ENCODE measurements at regions not wholly inside any gene's neighbourhood (a gene's known extent, or its start where the extent isn't known, plus 50 kb on each side); places are given as distances from the start of the nearest gene placed in this dataset.

DNA sequence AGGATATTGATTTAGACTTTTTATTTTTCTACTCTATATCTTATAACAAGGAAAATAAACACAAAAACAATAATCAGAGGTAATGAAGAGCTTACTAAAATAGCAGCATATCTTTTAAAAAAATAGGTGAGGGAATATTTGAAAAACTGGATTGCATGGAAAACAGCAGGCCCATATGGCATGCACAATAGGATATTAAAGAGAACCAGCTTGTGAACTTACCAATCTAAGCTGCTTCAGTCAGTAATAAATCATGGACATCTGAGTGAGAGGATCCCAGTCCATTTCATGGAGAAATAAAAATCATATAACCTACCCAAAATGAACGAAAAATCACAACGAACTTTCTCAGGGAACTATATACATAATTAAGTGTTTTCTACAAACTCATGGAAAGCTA, 634.6 kb downstream of the ADCYAP1 start:
- H2AFZ ChIP-seq (ENCODE audit: low read depth, low read length): no peak overlapping the region
- H3K14ac ChIP-seq (ENCODE audit: low read length in 2 of 2): no peak overlapping the region
- DNase-seq: no peak
- H3K9me3 ChIP-seq (ENCODE audit: control insufficient read depth, low read length): no peaks in the 10 kb centered on the region
- no peaks in the 10 kb centered on the region for H3K27me3 ChIP-seq (ENCODE audit: control insufficient read depth in 1 of 2, insufficient read depth in 1 of 2, low read length in 2 of 2)
- no peak overlapping the region for H3K9ac ChIP-seq (ENCODE audit: low read length)
- no peak overlapping the region for H2BK5ac ChIP-seq (ENCODE audit: low read depth, low read length, poor library complexity, severe bottlenecking)
- H2BK120ac ChIP-seq (ENCODE audit: low read depth, low read length): no peak overlapping the region
- H3K79me1 ChIP-seq (replicated peaks; ENCODE audit: low read length, poor library complexity, severe bottlenecking): no peaks in the 10 kb centered on the region
- H3K4me3 ChIP-seq (ENCODE audit: insufficient read depth in 1 of 2, low read depth in 1 of 2, low read length in 2 of 2): no peak overlapping the region
- no peak overlapping the region for H4K8ac ChIP-seq (ENCODE audit: low read length)
- H2BK12ac ChIP-seq (ENCODE audit: low read length in 2 of 2): no peak overlapping the region
- no peak overlapping the region for H3K27ac ChIP-seq (ENCODE audit: low read length, poor library complexity, severe bottlenecking)
- H3K4me1 ChIP-seq (ENCODE audit: control insufficient read depth, insufficient read depth, low read depth, low read length): no peaks in the 10 kb centered on the region
- H4K91ac ChIP-seq (ENCODE audit: low read length): no peak overlapping the region
- H3K4me2 ChIP-seq (ENCODE audit: low read length, poor library complexity, severe bottlenecking): no peak overlapping the region
- H3K18ac ChIP-seq (ENCODE audit: low read depth in 1 of 2, low read length in 2 of 2): no peak overlapping the region
- no CpG with 5 or more reads among the region's 2 CpGs for WGBS
- no peak overlapping the region for H3K23ac ChIP-seq (ENCODE audit: low read length in 2 of 2)
- no peak overlapping the region for H2BK15ac ChIP-seq (ENCODE audit: low read depth, poor library complexity, severe bottlenecking)
- H3K36me3 ChIP-seq (ENCODE audit: control insufficient read depth in 1 of 2, insufficient read depth in 2 of 2, low read depth in 1 of 2, low read length in 2 of 2): no peaks in the 10 kb centered on the region
- no peak overlapping the region for H3K4ac ChIP-seq (ENCODE audit: low read depth in 1 of 2, low read length in 2 of 2)
- no peak overlapping the region for H2AK5ac ChIP-seq (ENCODE audit: low read length, severe bottlenecking)

DNA sequence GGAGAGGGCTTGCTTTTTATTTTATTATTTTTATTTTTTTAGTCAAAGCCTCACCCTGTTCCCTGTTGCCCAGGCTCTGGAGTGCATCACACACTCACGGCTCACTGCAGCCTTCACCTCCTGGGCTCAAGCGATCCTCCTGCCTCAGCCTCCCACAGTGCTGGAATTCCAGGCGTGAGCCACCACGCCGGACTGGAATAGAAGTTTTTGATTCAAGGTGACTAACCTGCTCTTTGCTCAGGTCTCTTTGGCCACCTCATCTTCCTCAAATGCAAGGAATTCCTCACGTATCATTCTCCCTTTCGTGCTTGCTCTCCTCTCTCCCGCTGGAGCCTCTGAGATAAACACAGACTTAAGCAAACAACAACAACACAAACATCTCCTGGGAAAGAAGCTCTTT, 636.8 kb downstream of the ADCYAP1 start:
- H2BK15ac ChIP-seq (ENCODE audit: low read depth, poor library complexity, severe bottlenecking): no peak overlapping the region
- H4K8ac ChIP-seq (ENCODE audit: low read length): no peak overlapping the region
- H3K79me1 ChIP-seq (replicated peaks; ENCODE audit: low read length, poor library complexity, severe bottlenecking): no peaks in the 10 kb centered on the region
- no peak overlapping the region for H3K9ac ChIP-seq (ENCODE audit: low read length)
- H3K23ac ChIP-seq (ENCODE audit: low read length in 2 of 2): no peak overlapping the region
- no peaks in the 10 kb centered on the region for H3K9me3 ChIP-seq (ENCODE audit: control insufficient read depth, low read length)
- no peak for DNase-seq
- H3K18ac ChIP-seq (ENCODE audit: low read depth in 1 of 2, low read length in 2 of 2): no peak overlapping the region
- no peaks in the 10 kb centered on the region for H3K36me3 ChIP-seq (ENCODE audit: control insufficient read depth in 1 of 2, insufficient read depth in 2 of 2, low read depth in 1 of 2, low read length in 2 of 2)
- H2AK5ac ChIP-seq (ENCODE audit: low read length, severe bottlenecking): no peak overlapping the region
- H3K4ac ChIP-seq (ENCODE audit: low read depth in 1 of 2, low read length in 2 of 2): no peak overlapping the region
- no peak overlapping the region for H4K91ac ChIP-seq (ENCODE audit: low read length)
- H3K4me1 ChIP-seq (ENCODE audit: control insufficient read depth, insufficient read depth, low read depth, low read length): no peaks in the 10 kb centered on the region
- no peak overlapping the region for H3K27ac ChIP-seq (ENCODE audit: low read length, poor library complexity, severe bottlenecking)
- no peaks in the 10 kb centered on the region for H3K27me3 ChIP-seq (ENCODE audit: control insufficient read depth in 1 of 2, insufficient read depth in 1 of 2, low read length in 2 of 2)
- no peak overlapping the region for H2AFZ ChIP-seq (ENCODE audit: low read depth, low read length)
- H2BK12ac ChIP-seq (ENCODE audit: low read length in 2 of 2): no peak overlapping the region
- WGBS: 87% methylated on average over 8 of the region's 8 CpGs
- no peak overlapping the region for H3K4me2 ChIP-seq (ENCODE audit: low read length, poor library complexity, severe bottlenecking)
- H3K14ac ChIP-seq (ENCODE audit: low read length in 2 of 2): no peak overlapping the region
- H2BK5ac ChIP-seq (ENCODE audit: low read depth, low read length, poor library complexity, severe bottlenecking): no peak overlapping the region
- H2BK120ac ChIP-seq (ENCODE audit: low read depth, low read length): no peak overlapping the region
- no peak overlapping the region for H3K4me3 ChIP-seq (ENCODE audit: insufficient read depth in 1 of 2, low read depth in 1 of 2, low read length in 2 of 2)

DNA sequence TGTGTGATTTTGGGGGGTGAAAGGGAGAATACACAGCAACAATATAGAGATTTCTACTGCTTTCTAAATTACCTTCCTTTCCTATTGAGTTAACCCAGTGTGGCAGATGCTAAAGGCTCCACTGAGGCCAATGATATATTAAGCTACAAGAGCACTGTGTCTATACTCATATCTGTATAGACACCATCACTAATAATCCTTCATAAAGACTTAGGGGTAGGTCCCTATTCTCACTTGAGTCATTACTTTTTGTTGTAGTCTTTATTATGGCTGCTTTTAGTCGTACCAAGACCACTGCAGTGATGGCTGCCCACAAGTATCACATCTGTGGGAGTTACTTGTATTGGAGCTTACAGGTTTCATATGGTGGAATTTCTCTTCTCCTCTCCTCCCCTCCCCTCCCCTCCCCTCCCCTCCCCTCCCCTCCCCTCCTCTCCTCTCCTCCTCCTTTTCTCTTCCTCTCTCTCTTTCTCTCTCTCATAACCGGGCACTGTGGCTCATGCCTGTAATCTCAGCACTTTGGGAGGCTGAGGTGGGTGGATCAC, 637.6 kb downstream of the ADCYAP1 start:
- Histone ChIP-seq H4K8ac (ENCODE audit: low read length) (no peak overlapping the region), H3K14ac (ENCODE audit: low read length in 2 of 2) (no peak overlapping the region), H3K9me3 (ENCODE audit: control insufficient read depth, low read length) (no peaks in the 10 kb centered on the region), H2BK15ac (ENCODE audit: low read depth, poor library complexity, severe bottlenecking) (no peak overlapping the region), H3K4me1 (ENCODE audit: control insufficient read depth, insufficient read depth, low read depth, low read length) (no peaks in the 10 kb centered on the region), H2AFZ (ENCODE audit: low read depth, low read length) (no peak overlapping the region), H3K4me3 (ENCODE audit: insufficient read depth in 1 of 2, low read depth in 1 of 2, low read length in 2 of 2) (no peak overlapping the region), H3K9ac (ENCODE audit: low read length) (no peak overlapping the region), H3K18ac (ENCODE audit: low read depth in 1 of 2, low read length in 2 of 2) (no peak overlapping the region), H4K91ac (ENCODE audit: low read length) (no peak overlapping the region), H2BK120ac (ENCODE audit: low read depth, low read length) (no peak overlapping the region), H3K4me2 (ENCODE audit: low read length, poor library complexity, severe bottlenecking) (no peak overlapping the region), H3K27ac (ENCODE audit: low read length, poor library complexity, severe bottlenecking) (no peak overlapping the region), H3K79me1 (replicated peaks; ENCODE audit: low read length, poor library complexity, severe bottlenecking) (no peaks in the 10 kb centered on the region), H2BK5ac (ENCODE audit: low read depth, low read length, poor library complexity, severe bottlenecking) (no peak overlapping the region), H2BK12ac (ENCODE audit: low read length in 2 of 2) (no peak overlapping the region), H3K27me3 (ENCODE audit: control insufficient read depth in 1 of 2, insufficient read depth in 1 of 2, low read length in 2 of 2) (no peaks in the 10 kb centered on the region), H3K23ac (ENCODE audit: low read length in 2 of 2) (no peak overlapping the region), H3K4ac (ENCODE audit: low read depth in 1 of 2, low read length in 2 of 2) (no peak overlapping the region), H3K36me3 (ENCODE audit: control insufficient read depth in 1 of 2, insufficient read depth in 2 of 2, low read depth in 1 of 2, low read length in 2 of 2) (no peaks in the 10 kb centered on the region), H2AK5ac (ENCODE audit: low read length, severe bottlenecking) (no peak overlapping the region)
- WGBS: 88% methylated on average over 1 of the region's 2 CpGs
- no peak for DNase-seq

GRCh38 chr18:1544016-1544415, 639.3 kb downstream of the ADCYAP1 start:
- no peak overlapping the region for H4K8ac ChIP-seq (ENCODE audit: low read length)
- no peak overlapping the region for H3K27ac ChIP-seq (ENCODE audit: low read length, poor library complexity, severe bottlenecking)
- H3K4ac ChIP-seq (ENCODE audit: low read depth in 1 of 2, low read length in 2 of 2): no peak overlapping the region
- no peak overlapping the region for H2BK120ac ChIP-seq (ENCODE audit: low read depth, low read length)
- H3K4me3 ChIP-seq (ENCODE audit: insufficient read depth in 1 of 2, low read depth in 1 of 2, low read length in 2 of 2): no peak overlapping the region
- H2BK15ac ChIP-seq (ENCODE audit: low read depth, poor library complexity, severe bottlenecking): no peak overlapping the region
- H3K4me2 ChIP-seq (ENCODE audit: low read length, poor library complexity, severe bottlenecking): no peak overlapping the region
- no peak overlapping the region for H2AFZ ChIP-seq (ENCODE audit: low read depth, low read length)
- no peak overlapping the region for H3K9ac ChIP-seq (ENCODE audit: low read length)
- no peak for DNase-seq
- no peak overlapping the region for H2AK5ac ChIP-seq (ENCODE audit: low read length, severe bottlenecking)
- H3K36me3 ChIP-seq (ENCODE audit: control insufficient read depth in 1 of 2, insufficient read depth in 2 of 2, low read depth in 1 of 2, low read length in 2 of 2): no peaks in the 10 kb centered on the region
- H3K18ac ChIP-seq (ENCODE audit: low read depth in 1 of 2, low read length in 2 of 2): no peak overlapping the region
- H4K91ac ChIP-seq (ENCODE audit: low read length): no peak overlapping the region
- H3K14ac ChIP-seq (ENCODE audit: low read length in 2 of 2): no peak overlapping the region
- no peak overlapping the region for H3K23ac ChIP-seq (ENCODE audit: low read length in 2 of 2)
- H2BK12ac ChIP-seq (ENCODE audit: low read length in 2 of 2): no peak overlapping the region
- no peaks in the 10 kb centered on the region for H3K79me1 ChIP-seq (replicated peaks; ENCODE audit: low read length, poor library complexity, severe bottlenecking)
- H3K9me3 ChIP-seq (ENCODE audit: control insufficient read depth, low read length): no peaks in the 10 kb centered on the region
- no peaks in the 10 kb centered on the region for H3K4me1 ChIP-seq (ENCODE audit: control insufficient read depth, insufficient read depth, low read depth, low read length)
- H2BK5ac ChIP-seq (ENCODE audit: low read depth, low read length, poor library complexity, severe bottlenecking): no peak overlapping the region
- 64% methylated on average over 3 of the region's 3 CpGs for WGBS
- no peaks in the 10 kb centered on the region for H3K27me3 ChIP-seq (ENCODE audit: control insufficient read depth in 1 of 2, insufficient read depth in 1 of 2, low read length in 2 of 2)
